SHP77 (cell line): ENCODE measurements at regions not wholly inside any gene's neighbourhood (a gene's known extent, or its start where the extent isn't known, plus 50 kb on each side); places are given as distances from the start of the nearest gene placed in this dataset.
"Not testable (repeated sequence)": the region's sequence is repeated elsewhere in the genome, so short reads cannot be mapped to it uniquely, and the experiment has no call there.

Experiments used
- DNase-seq, 2 experiments: peaks; one replicate each; lab custom pipeline; 2025; lab: John Stamatoyannopoulos, UW

GRCh38 chr1:182259968-182260367 is 131.6 kb downstream of the GLUL start:
- no peak for DNase-seq

DNA sequence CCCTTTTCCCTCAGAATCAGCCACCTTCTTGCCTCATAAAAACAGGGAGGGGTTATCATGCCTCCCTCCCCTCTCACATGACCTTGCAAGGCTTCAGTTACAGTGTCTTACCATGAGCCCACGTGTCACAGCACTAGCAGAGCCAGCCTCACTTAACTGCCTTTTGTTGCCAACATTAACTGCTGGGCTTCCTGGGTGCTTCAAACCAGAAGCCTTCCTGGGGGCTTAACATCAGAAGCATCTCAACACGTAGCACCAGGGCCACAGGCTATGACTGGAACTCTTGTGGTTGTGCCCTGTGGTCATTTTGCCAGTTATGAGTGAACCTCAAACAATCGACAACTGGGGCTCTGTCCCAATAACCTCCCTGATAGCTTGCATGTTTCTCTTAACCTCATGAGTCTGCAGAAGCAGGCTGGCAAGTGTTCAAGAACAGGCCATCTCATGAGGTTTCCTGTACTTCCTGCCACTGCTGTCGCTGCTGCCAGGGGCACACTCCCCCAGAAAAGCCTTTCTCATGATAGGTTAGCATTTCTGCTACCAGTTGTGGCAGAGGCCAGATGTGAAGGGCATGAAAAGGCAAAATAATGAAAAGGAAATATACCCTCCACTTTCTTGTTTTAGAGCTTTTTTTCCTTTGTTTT is 132.2 kb downstream of the GLUL start:
- DNase-seq, result no peak

DNA sequence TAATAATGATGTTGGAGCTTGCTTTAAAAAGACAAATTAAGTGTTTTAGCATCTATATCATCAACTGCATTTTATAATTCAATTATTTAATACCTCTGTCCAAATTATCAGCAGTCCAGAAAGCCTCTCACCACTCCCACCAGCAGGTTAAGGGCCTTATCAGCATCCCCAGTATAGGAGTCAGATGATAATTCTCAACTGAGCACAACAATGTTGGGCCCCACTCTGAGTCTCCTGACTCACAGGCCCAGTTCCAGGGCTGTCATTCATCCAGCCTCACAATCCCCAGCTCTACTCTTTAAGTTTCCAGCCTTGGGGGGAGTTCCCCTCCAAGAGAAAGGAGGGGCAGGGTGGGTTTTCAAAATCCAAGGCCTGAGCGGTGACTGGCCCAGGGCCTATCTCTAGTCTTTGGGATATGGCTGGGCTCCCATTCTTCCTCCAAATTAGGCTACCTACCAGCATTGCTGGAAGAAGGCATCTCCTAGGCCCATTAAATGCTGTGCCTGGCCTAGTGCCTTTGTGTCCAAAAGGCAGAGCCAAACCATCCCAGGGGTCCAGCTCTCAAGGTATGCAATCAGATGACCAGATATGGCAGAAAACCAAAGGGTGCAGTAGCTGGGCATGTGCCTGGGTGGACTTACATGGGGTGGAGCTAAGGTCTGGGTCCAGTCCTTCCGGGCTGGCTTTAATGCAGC is 134.1 kb downstream of the GLUL start:
- no peak for DNase-seq

DNA sequence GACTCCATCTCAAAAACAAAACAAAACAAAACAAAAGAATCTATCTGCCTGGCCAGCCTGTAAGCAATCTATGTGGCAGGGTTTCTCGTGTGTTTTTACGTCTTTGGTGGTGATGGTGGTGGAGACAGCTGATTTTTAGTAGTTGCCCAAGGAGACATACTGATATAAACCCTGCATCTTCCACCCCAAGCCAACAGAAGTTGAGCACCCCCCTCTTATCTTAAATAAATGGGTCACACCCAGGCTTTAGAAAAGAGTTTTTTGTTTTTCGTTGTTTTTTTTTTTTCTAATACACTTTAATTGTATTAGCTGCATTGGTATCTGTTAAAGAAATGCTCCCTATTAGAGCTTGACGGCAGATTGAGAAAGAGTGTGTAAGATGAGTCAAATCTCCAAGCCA is 134.7 kb downstream of the GLUL start:
- no peak for DNase-seq

GRCh38 chr1:182255494-182255893 is 136.1 kb downstream of the GLUL start:
- DNase-seq, result no peak

DNA sequence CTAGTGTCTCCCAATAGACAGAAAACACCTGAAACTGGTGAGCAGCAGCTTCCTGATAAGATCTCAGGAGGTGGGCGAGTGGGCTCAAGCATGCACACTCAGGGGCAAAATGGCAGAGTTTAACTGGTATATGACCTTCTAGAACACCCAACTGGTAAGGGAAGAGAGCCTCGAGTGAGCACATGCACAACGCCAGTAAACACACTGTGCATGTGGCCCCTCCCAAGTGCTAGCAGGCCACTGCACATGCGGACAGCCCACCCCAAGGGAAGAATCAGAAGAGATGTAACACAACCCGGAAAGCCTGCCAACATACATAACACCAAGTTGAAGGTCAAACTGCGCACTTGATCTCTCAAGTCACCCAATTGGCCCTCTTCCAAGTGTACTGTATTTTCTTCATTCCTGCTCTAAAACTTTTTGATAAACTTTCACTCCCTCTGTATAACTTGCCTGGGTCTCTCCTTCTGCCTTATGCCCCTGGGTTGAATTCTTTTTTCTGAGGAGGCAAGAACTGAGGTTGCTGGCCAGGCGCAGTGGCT is 138.2 kb downstream of the GLUL start:
- DNase-seq, result no peak

- no peak for DNase-seq
Observed at GRCh38 chr1:182251561-182251960, 140.0 kb downstream of the GLUL start.

- no peak for DNase-seq
Observed at GRCh38 chr1:182249201-182249676, 142.4 kb downstream of the GLUL start.

DNA sequence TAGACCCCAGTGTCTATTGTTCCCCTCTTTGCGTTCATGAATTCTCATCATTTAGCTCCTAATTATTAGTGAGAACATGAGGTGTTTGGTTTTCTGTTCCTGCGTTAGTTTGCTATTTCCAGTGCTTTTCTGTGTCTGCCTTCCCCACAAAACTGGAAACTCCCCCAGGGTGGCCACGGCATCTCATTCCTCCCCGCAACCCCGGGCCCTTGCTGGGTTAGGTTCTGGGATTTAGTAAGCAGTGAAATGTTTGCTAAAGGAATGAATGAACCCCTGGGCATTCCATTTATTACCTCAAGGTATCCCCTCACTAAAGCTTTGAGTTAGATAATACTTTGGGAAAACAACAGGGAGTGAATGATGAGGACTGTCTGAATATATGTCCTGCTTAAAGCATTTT is 142.9 kb downstream of the GLUL start:
- no peak for DNase-seq

GRCh38 chr1:182247813-182248212 is 143.8 kb downstream of the GLUL start:
- DNase-seq, result not testable (repeated sequence)

- no peak for DNase-seq
Observed at GRCh38 chr1:182246783-182247182, 144.8 kb downstream of the GLUL start.

DNA sequence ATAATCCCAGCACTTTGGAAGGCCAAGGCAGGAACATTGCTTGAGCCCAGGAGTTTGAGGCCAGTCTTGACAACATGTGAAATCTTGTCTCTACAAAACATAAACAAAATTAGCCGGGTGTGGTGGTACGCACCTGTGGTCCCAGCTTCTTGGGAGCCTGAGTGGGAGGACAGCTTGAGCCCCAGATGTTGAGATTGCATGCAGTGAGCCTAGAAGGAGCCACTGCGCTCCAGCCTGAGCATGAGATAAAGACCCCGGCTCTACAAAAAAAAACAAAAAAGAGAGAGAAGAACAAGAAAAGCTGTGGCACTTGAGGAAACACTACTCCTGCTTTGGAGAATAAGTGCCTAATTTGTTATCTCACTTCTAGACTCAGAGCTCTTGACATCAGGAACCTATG is 146.6 kb downstream of the GLUL start:
- DNase-seq, result no peak

DNA sequence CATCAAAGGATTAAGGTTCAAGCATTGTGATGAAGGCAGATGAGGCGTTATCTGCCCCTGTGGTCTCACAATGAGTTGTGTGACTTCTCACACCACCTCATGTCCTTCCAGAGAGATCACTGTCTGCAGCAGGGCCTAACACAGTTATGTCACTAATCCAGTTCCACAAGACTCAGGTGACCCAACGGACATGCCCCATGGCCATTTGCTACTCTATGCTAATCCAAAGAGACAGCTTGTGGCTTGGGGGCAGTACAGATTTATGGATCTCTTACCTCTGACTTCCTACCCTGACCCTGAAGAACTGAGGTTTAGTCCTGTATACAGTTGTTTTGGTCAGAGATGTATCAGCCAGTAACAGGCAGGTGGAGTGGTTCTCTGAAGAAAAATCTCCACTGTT is 147.1 kb downstream of the GLUL start:
- DNase-seq, result no peak

DNA sequence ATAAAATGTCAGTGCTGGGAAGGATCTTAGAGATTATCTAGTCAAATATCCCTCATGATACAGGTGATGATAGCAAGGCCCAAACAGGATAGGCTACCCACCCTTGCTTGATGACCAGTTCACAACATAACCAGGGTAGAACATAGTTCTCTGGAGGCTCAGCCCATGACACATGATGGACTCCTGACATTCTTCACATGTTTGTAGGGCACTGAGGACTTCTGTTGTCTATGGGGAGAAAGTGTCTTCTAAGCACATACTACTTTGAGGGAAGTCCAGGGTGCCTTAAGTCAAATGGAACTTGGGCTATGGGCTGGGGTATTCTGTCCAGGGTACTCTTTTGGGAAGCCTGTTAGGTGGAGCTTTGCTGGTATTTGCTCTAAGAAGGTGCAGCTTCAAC is 148.9 kb downstream of the GLUL start:
- no peak for DNase-seq

DNA sequence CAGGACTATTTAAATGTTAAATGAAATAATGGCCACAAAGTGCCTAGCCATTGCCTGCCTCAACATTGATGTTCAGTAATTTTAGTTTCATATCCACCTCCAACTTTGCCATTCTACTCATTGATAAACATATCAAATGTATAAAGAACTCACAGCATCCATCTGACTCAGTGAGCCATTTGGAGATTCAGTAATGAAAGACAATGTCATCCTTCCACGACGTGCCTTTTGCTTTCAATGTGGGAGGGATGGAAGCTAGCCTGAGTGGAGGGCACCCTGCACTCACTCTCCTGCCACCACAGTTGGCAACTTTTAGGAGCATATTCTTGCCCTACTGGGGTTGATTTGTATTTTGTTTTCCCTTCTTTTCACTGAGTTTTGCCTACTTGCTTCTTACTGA is 151.5 kb downstream of the GLUL start:
- no peak for DNase-seq

GRCh38 chr1:182238421-182238820 is 153.2 kb downstream of the GLUL start:
- no peak for DNase-seq

- DNase-seq, result no peak
Observed at GRCh38 chr1:182237329-182237728, 154.3 kb downstream of the GLUL start.

GRCh38 chr1:182236651-182237077 is 154.9 kb downstream of the GLUL start:
- DNase-seq, result no peak

DNA sequence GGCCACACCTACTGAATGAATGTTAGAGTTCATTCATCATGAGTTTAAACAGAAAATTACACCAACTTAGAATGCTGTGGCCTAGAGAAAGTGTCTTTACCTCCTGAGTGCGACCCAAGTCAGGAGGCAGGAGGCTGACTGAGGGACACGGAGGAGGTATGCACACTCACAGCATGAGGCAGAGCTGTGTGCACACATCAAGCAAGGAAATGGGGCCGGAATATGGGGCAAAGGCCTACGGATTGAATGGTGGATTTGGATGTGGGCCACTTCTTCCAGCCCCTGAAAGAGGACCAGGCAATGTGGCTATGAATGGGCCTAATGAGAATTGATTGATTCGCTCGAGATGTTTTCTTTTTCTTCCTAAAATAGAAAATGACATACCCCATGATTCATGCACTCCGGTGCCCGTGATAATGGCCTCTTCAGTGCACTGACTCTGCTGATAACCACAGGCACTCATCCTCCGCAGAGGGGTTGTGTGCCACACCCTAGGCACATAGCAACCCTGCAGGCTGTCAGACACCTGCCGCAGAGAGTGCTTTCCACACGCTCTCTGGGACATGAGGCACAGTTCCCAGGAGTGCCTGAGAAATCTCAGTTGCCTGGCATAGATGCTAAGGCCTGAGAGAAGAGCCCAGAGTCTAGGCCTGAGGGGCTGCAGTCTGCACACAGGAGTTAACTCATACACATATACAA is 155.5 kb downstream of the GLUL start:
- DNase-seq, result peak; percentile 42 to 51

- DNase-seq, result no peak
Observed at GRCh38 chr1:182235604-182235951, 156.0 kb downstream of the GLUL start.

- DNase-seq, result no peak
Observed at GRCh38 chr1:182229921-182230491, 161.6 kb downstream of the GLUL start.

- no peak for DNase-seq
Observed at GRCh38 chr1:182229451-182229850, 162.1 kb downstream of the GLUL start.
